Keratinocyte (primary cell): ENCODE measurements at regions not wholly inside any gene's neighbourhood (a gene's known extent, or its start where the extent isn't known, plus 50 kb on each side); places are given as distances from the start of the nearest gene placed in this dataset.
A peak's percentile ranks its signal among the peaks of the same experiment; 100 is the strongest.

Source experiments
- DNase-seq: peaks from one replicate; pipeline ENCODE4 v3.0.0-alpha.2; 2011; ENCODE audit warnings: low read depth, missing footprints, low spot score
- FAIRE-seq: peaks from 2 replicates; lab custom pipeline; 2011; peaks lifted over from hg19 to GRCh38; lab: Jason Lieb, UNC
- H2AFZ ChIP-seq: 2 replicates; pipeline ENCODE4 v1.6.0; 2012; ENCODE audit warnings: low read length, control low read depth, inconsistent platforms; ENCODE audit not compliant: control insufficient read depth
- H3K27ac ChIP-seq: 2 replicates; pipeline ENCODE4 v1.5.1; 2011; ENCODE audit warnings: low read length; ENCODE audit not compliant: control insufficient read depth, insufficient read depth
- H3K27me3 ChIP-seq: 3 replicates; pipeline ENCODE4 v1.6.0; 2011; ENCODE audit warnings: low read length; ENCODE audit not compliant: control insufficient read depth, insufficient read depth; ENCODE audit errors: extremely low read depth
- H3K36me3 ChIP-seq, 2 experiments: 2 replicates in 1 of 2; 3 replicates in 1 of 2; pipeline ENCODE4 v1.5.1; 2011; ENCODE audit warnings: low read length in 2 of 2, mild to moderate bottlenecking in 1 of 2; ENCODE audit not compliant: control insufficient read depth in 2 of 2, insufficient read depth in 2 of 2; ENCODE audit errors: extremely low read depth in 1 of 2
- H3K4me1 ChIP-seq: 3 replicates; pipeline ENCODE4 v1.5.1; 2011; ENCODE audit warnings: low read length; ENCODE audit not compliant: control insufficient read depth, insufficient read depth; ENCODE audit errors: extremely low read depth
- H3K4me2 ChIP-seq: 3 replicates; pipeline ENCODE4 v1.6.0; 2011; ENCODE audit warnings: low read depth, low read length; ENCODE audit not compliant: control insufficient read depth, insufficient read depth; ENCODE audit errors: extremely low read depth
- H3K4me3 ChIP-seq, 3 experiments: fragments of 200-600 bp in 1 of 3; sonication (generic) in 1 of 3; 2 replicates in 2 of 3; 3 replicates in 1 of 3; pipeline ENCODE4 v1.5.1; 2011 to 2016; ENCODE audit warnings: low read length in 3 of 3, mild to moderate bottlenecking in 3 of 3, control low read depth in 2 of 3, inconsistent platforms in 1 of 3, low read depth in 1 of 3, mixed read lengths in 1 of 3, mixed run types in 1 of 3, moderate library complexity in 1 of 3; ENCODE audit not compliant: control insufficient read depth in 2 of 3, insufficient read depth in 2 of 3; ENCODE audit errors: extremely low read depth in 1 of 3
- H3K79me2 ChIP-seq: 2 replicates; pipeline ENCODE4 v1.6.0; 2012; ENCODE audit warnings: low read length; ENCODE audit not compliant: control insufficient read depth, insufficient read depth
- H3K9ac ChIP-seq: 3 replicates; pipeline ENCODE4 v1.6.0; 2011; ENCODE audit warnings: low read length; ENCODE audit not compliant: control insufficient read depth, insufficient read depth; ENCODE audit errors: extremely low read depth
- H3K9me1 ChIP-seq: 3 replicates; pipeline ENCODE4 v1.6.0; 2011; ENCODE audit warnings: low read length; ENCODE audit not compliant: control insufficient read depth, insufficient read depth; ENCODE audit errors: extremely low read depth
- H3K9me3 ChIP-seq: 2 replicates; pipeline ENCODE4 v1.5.1; 2012; ENCODE audit warnings: low read depth, low read length; ENCODE audit not compliant: control insufficient read depth
- H4K20me1 ChIP-seq: 3 replicates; pipeline ENCODE4 v1.6.0; 2011; ENCODE audit warnings: low read length; ENCODE audit not compliant: control insufficient read depth, insufficient read depth; ENCODE audit errors: extremely low read depth
- EZH2 ChIP-seq: IDR thresholded peaks from one replicate; pipeline ENCODE4 v1.6.1; 2012; ENCODE audit warnings: inconsistent platforms, mild to moderate bottlenecking, low read length, moderate library complexity
- dilution Hi-C: fragments of 300-500 bp; cut with MboI; formaldehyde crosslinking; loops from one replicate; pipeline ENCODE4 v1.7.0; 2020; ENCODE audit warnings: low sequenced_read_pairs; ENCODE audit not compliant: extremely low pct_ligation_motif_present
- TF ChIP-seq, protein P1 (sequence below), 3 experiments: IDR thresholded peaks in 1 of 3; conservative IDR thresholded peaks in 1 of 3; optimal IDR thresholded peaks in 1 of 3; 2 replicates in 2 of 3; 3 replicates in 1 of 3; pipeline versions ENCODE3 to v1.5.1; 2011; ENCODE audit warnings: low read length in 3 of 3, mild to moderate bottlenecking in 3 of 3, moderate library complexity in 2 of 3, control low read depth in 1 of 3, inconsistent platforms in 1 of 3; ENCODE audit not compliant: insufficient read depth in 2 of 3; ENCODE audit errors: extremely low read depth in 1 of 3

- dilution Hi-C loops: no loop called here
- no peak for TF ChIP-seq EZH2
- TF ChIP-seq, protein P1, sequence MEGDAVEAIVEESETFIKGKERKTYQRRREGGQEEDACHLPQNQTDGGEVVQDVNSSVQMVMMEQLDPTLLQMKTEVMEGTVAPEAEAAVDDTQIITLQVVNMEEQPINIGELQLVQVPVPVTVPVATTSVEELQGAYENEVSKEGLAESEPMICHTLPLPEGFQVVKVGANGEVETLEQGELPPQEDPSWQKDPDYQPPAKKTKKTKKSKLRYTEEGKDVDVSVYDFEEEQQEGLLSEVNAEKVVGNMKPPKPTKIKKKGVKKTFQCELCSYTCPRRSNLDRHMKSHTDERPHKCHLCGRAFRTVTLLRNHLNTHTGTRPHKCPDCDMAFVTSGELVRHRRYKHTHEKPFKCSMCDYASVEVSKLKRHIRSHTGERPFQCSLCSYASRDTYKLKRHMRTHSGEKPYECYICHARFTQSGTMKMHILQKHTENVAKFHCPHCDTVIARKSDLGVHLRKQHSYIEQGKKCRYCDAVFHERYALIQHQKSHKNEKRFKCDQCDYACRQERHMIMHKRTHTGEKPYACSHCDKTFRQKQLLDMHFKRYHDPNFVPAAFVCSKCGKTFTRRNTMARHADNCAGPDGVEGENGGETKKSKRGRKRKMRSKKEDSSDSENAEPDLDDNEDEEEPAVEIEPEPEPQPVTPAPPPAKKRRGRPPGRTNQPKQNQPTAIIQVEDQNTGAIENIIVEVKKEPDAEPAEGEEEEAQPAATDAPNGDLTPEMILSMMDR (optimal IDR thresholded peaks at IDR 0.05 in 1 of 3, IDR thresholded peaks at IDR 0.05 in 1 of 3, conservative IDR thresholded peaks at IDR 0.05 in 1 of 3; ENCODE audit: extremely low read depth in 1 of 3, insufficient read depth in 2 of 3, low read length in 3 of 3): no peak
- FAIRE-seq: no peak
- peaks cover 13% of the 10 kb centered on the region for H3K4me1 ChIP-seq
- no peak for DNase-seq
- H3K4me2 ChIP-seq: no peak overlapping the region
- no peaks in the 10 kb centered on the region for H3K79me2 ChIP-seq
- no peaks in the 10 kb centered on the region for H3K36me3 ChIP-seq
- no peak overlapping the region for H3K4me3 ChIP-seq
- H3K27me3 ChIP-seq: no peaks in the 10 kb centered on the region
- H3K27ac ChIP-seq: no peak overlapping the region
- H3K9me3 ChIP-seq: no peaks in the 10 kb centered on the region
- no peak overlapping the region for H2AFZ ChIP-seq
- H4K20me1 ChIP-seq: no peaks in the 10 kb centered on the region
- no peak overlapping the region for H3K9ac ChIP-seq
- H3K9me1 ChIP-seq: no peaks in the 10 kb centered on the region
Observed at GRCh38 chr2:138293549-138293948, 208.0 kb upstream of the SPOPL start.

DNA sequence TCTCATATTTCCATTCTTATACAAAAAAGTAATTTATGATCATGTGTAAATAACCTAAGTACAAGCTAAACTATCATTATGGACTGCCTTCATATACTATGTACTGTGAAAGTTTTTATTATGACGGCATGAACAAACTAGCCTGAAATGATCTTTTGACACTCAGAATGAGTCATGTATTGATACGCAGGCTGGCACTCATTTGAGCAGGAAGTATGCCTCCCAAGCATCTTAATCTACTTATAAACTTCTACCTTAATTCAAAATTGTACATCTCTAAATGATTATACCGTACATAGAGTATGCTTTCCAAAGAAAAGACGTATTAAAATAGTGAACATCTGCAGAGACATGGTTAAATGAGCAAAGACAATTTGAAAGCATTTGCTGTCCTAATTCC lies 207.1 kb upstream of the SPOPL start:
- Histone ChIP-seq H3K9ac (no peak overlapping the region), H3K27me3 (no peaks in the 10 kb centered on the region), H3K9me1 (no peaks in the 10 kb centered on the region), H3K27ac (no peak overlapping the region), H3K36me3 (no peaks in the 10 kb centered on the region), H4K20me1 (no peaks in the 10 kb centered on the region), H3K4me2 (peak overlapping the region; percentile 22), H2AFZ (peak overlapping the region; percentile 4), H3K4me3 (no peak overlapping the region), H3K79me2 (no peaks in the 10 kb centered on the region), H3K4me1 (peaks cover 13% of the 10 kb centered on the region), H3K9me3 (no peaks in the 10 kb centered on the region)
- no peak for TF ChIP-seq EZH2
- TF ChIP-seq, protein P1 (optimal IDR thresholded peaks at IDR 0.05 in 1 of 3, IDR thresholded peaks at IDR 0.05 in 1 of 3, conservative IDR thresholded peaks at IDR 0.05 in 1 of 3; ENCODE audit: extremely low read depth in 1 of 3, insufficient read depth in 2 of 3, low read length in 3 of 3): no peak
- DNase-seq: peak; percentile 11
- FAIRE-seq: peak; percentile 84
- dilution Hi-C loops: no loop called here
